COLO668 (cell line): ENCODE measurements at regions not wholly inside any gene's neighbourhood (a gene's known extent, or its start where the extent isn't known, plus 50 kb on each side); places are given as distances from the start of the nearest gene placed in this dataset.
"Not testable (repeated sequence)": the region's sequence is repeated elsewhere in the genome, so short reads cannot be mapped to it uniquely, and the experiment has no call there.

Source experiments
- DNase-seq: peaks from one replicate; lab custom pipeline; 2025; ENCODE audit not compliant: unreplicated experiment; lab: John Stamatoyannopoulos, UW

- no peak for DNase-seq
Measured at GRCh38 chr4:12492730-12493393, 991.3 kb downstream of the RAB28 start.

GRCh38 chr4:12488672-12489071, 995.5 kb downstream of the RAB28 start:
- no peak for DNase-seq

GRCh38 chr4:12487000-12487399, 997.1 kb downstream of the RAB28 start:
- no peak for DNase-seq

GRCh38 chr4:12472087-12472486, 1012.1 kb downstream of the RAB28 start:
- DNase-seq, result no peak

- DNase-seq, result no peak
Measured at GRCh38 chr4:12471193-12471592, 1012.9 kb downstream of the RAB28 start.

DNA sequence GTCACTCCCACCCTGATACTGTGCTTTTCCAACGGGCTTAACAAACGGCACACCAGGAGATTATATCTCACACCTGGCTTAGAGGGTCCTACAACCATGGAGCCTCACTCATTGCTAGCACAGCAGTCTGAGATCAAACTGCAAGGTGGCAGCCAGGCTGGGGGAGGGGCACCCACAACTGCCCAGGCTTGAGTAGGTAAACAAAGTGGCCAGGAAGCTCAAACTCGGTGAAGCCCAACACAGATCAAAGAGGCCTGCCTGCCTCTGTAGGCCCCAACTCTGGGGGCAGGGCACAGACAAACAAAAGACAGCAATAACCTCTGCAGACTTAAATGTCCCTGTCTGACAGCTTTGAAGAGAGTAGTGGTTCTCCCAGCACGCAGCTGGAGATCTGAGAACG, 1022.6 kb downstream of the RAB28 start:
- peak; percentile 38 for DNase-seq

DNA sequence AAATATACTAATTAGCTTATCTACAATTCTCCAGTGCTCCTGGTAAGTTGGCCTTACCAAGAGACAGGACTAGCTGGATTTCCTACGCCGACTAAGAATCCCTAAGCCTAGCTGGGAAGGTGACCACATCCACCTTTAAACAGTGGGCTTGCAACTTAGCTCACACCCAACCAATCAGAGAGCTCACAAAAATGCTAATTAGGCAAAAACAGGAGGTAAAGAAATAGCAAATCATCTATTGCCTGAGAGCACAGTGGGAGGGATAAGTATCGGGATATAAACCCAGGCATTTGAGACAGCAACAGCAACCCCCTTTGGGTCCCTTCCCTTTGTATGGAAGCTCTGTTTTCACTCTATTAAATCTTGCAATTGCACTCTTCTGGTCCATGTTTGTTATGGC, 1025.0 kb downstream of the RAB28 start:
- no peak for DNase-seq

- no peak for DNase-seq
Measured at GRCh38 chr4:12458621-12459020, 1025.5 kb downstream of the RAB28 start.

- DNase-seq, result no peak
Measured at GRCh38 chr4:12452291-12452690, 1023.6 kb upstream of the HS3ST1 start.

DNA sequence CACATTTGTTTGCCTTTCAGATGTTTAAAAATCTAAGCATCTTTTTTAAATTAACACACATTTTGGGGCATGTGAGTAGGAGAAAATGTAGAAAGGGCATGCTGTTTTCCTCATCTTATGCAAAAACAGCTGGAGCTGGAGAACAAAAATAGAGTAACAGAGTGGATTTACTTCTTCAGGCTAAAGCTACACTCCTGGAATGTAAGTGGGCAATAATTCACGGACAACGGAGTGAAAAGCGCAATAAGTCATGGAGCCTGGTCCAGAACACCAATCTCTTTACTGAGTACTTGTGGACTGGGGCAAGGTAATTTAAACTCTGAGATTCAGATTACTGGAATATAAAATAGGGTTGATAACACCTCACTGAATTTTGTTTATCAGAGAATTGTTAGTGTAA, 1018.8 kb upstream of the HS3ST1 start:
- DNase-seq, result no peak

DNA sequence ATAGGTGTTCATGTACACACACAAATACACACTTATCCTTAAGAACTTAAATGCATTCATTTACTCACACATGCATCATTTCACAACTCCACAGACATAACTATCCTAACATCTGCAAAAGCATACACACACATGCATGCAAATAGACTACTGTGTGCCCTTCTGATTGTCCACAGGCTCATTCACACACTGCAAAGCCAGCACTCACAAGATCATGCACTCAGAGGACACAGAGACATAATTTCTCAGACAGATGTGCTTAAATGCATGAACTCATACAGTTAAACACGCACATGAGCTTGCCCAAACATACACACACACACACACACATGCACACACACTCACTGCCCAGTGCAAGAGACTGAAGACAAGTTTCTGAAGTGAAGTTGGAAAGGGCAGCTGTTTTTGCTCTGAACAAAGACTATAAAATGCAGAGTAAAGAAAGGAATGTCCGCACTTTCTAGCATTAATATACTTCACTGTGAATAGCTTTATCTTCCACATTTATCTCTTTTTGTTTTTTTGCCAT, 1018.0 kb upstream of the HS3ST1 start:
- no peak for DNase-seq

GRCh38 chr4:12446256-12446655, 1017.6 kb upstream of the HS3ST1 start:
- no peak for DNase-seq

GRCh38 chr4:12445711-12446235, 1017.1 kb upstream of the HS3ST1 start:
- no peak for DNase-seq

GRCh38 chr4:12439633-12440305, 1011.1 kb upstream of the HS3ST1 start:
- no peak for DNase-seq

GRCh38 chr4:12431259-12431658, 1002.6 kb upstream of the HS3ST1 start:
- DNase-seq, result not testable (repeated sequence)

- DNase-seq, result peak; percentile 11
Measured at GRCh38 chr4:12421364-12421763, 992.7 kb upstream of the HS3ST1 start.

GRCh38 chr4:12416755-12417154, 988.1 kb upstream of the HS3ST1 start:
- DNase-seq, result no peak

GRCh38 chr4:12414181-12414812, 985.6 kb upstream of the HS3ST1 start:
- no peak for DNase-seq

DNA sequence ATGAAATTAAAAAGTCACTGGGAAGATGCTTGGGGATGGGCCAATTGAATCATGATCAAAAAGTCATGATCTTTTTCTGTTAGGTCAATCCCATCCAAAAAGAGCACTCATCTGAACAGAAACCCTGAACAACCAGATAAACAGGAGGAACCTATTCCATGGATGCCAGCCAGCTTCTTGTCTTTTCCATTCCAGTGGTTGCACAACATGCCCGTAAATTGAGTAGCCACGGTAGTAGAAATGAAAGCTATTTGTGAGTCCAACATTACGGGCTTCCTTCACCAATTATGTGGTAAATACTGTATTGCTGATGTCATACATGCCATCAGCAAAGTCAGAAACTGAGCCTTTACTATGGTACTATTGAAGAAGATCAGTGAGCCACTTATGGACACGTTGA, 982.4 kb upstream of the HS3ST1 start:
- DNase-seq, result no peak

DNA sequence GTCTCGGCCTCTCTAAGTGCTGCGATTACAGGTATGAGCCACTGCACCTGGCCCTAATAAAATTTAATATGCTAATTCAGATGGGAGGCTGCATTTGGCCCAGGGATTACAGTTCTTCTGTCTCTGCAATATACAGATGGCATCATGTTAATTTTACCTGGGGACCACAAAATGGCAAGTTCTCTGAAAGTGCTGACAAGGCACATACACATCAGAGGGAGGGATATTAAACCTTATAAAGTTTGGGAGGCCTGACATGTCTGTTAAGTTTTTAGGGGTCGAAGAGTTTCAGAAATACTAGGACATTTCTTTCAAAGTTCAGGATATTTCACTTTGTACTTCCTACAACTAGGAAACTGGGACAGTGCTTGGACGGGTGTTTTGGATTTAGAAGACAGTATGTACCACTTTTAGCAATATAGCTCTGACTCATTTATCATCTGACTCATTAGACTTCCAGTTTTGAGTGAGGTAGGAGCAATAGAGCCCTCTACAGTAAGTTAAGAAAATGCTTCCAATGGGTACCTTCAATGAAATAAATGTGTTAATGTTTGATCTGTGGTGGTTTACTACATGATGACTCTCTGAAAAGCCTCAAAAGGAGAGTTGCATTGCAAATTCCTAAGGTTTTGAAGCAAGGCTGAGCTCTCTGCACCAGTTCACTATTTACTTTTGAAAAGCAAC, 981.0 kb upstream of the HS3ST1 start:
- DNase-seq, result no peak

GRCh38 chr4:12408364-12408763, 979.7 kb upstream of the HS3ST1 start:
- DNase-seq, result no peak
